Left lung (tissue), 4 donors: ENCODE measurements at regions not wholly inside any gene's neighbourhood (a gene's known extent, or its start where the extent isn't known, plus 50 kb on each side); places are given as distances from the start of the nearest gene placed in this dataset.

Experiments used
- ATAC-seq: fragments of 200-7000 bp; cut with Tn5 transposase; one replicate; pipeline ENCODE4 v1.9.1; 2020; ENCODE audit warnings: moderate library complexity
- DNase-seq, 4 donors: peaks; one replicate each; pipeline ENCODE4 v3.0.0-alpha.2; 2013 to 2020
- H3K27ac ChIP-seq, 2 donors: fragments of 200-600 bp; sonication (generic) in 1 of 2; one replicate each; pipeline versions ENCODE4 v1.5.0 to v1.8.0; 2020 to 2021
- H3K27me3 ChIP-seq, 2 donors: fragments of 200-600 bp; sonication (generic) in 1 of 2; one replicate each; pipeline versions ENCODE4 v1.5.0 to v1.8.0; 2020 to 2021
- H3K36me3 ChIP-seq, 2 donors: fragments of 200-600 bp; sonication (generic) in 1 of 2; one replicate each; pipeline versions ENCODE4 v1.5.0 to v1.8.0; 2020 to 2021
- H3K4me1 ChIP-seq, 2 donors: fragments of 200-600 bp; one replicate each; pipeline ENCODE4 v1.8.0; 2021
- H3K4me3 ChIP-seq, 2 donors: fragments of 200-600 bp; sonication (generic) in 1 of 2; one replicate each; pipeline versions ENCODE4 v1.5.0 to v1.8.0; 2020 to 2021; ENCODE audit warnings: mild to moderate bottlenecking in 1 of 2
- H3K9me3 ChIP-seq, 2 donors: fragments of 200-600 bp; sonication (generic) in 1 of 2; one replicate each; pipeline versions ENCODE4 v1.5.0 to v1.8.0; 2020 to 2021
- intact Hi-C, 2 donors: fragments of 100-400 bp; cut with DNase I; formaldehyde crosslinking; loops; one replicate each; pipeline versions ENCODE4 v1.11.2 to v1.14.2; 2022
- TF ChIP-seq, protein P1 (sequence below), 2 donors: fragments of 200-600 bp; sonication (generic) in 1 of 2; IDR thresholded peaks; one replicate each; pipeline versions ENCODE4 v1.5.0 to v1.8.0; 2021; ENCODE audit warnings: antibody characterized with exemption in 2 of 2
- donor health status: DM: no; HTN: yes; CAD: no.
- donor health status: DM: no; HTN: no; CAD: no.

DNA sequence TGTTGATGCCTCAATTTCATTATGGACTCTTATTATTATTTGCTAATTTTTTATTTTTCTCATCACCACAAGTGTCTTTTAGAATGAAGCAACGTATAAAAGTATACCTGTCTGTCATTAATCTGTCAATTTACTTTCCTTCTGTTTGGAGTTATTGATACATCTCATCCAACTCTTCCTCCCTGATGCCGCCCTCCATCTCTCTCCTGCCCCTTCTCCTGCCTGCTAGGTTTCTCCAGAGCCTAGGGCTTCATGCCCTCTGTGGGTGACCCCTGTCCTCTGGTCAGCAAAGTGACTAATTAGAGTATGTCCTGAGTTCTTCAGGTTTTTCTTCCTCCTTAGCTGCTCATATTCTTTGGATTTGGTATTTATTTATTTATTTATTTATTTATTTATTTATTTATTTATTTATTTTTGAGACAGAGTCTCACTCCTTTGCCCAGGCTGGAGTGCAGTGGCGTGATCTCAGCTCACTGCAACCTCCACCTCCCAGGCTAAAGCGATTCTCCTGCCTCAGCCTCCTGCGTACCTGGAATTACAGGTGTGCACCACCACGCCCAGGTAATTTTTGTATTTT lies 162.5 kb upstream of the MYCN start:
- ATAC-seq (no peak), DNase-seq (no peak)
- peaks cover 0 to 17% of the 10 kb centered on the region in 2 donors for H3K27me3 ChIP-seq
- no peaks in the 10 kb centered on the region for H3K4me1 ChIP-seq
- intact Hi-C loops = no loop called here
- H3K4me3 ChIP-seq = no peak overlapping the region
- TF ChIP-seq, protein P1, sequence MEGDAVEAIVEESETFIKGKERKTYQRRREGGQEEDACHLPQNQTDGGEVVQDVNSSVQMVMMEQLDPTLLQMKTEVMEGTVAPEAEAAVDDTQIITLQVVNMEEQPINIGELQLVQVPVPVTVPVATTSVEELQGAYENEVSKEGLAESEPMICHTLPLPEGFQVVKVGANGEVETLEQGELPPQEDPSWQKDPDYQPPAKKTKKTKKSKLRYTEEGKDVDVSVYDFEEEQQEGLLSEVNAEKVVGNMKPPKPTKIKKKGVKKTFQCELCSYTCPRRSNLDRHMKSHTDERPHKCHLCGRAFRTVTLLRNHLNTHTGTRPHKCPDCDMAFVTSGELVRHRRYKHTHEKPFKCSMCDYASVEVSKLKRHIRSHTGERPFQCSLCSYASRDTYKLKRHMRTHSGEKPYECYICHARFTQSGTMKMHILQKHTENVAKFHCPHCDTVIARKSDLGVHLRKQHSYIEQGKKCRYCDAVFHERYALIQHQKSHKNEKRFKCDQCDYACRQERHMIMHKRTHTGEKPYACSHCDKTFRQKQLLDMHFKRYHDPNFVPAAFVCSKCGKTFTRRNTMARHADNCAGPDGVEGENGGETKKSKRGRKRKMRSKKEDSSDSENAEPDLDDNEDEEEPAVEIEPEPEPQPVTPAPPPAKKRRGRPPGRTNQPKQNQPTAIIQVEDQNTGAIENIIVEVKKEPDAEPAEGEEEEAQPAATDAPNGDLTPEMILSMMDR (IDR thresholded peaks at IDR 0.05) = no peak
- H3K9me3 ChIP-seq = no peaks in the 10 kb centered on the region
- no peaks in the 10 kb centered on the region for H3K36me3 ChIP-seq
- H3K27ac ChIP-seq = no peak overlapping the region

GRCh38 chr2:15778529-15779219 lies 161.7 kb upstream of the MYCN start:
- Histone ChIP-seq H3K4me1 (no peaks in the 10 kb centered on the region), H3K36me3 (no peaks in the 10 kb centered on the region), H3K9me3 (no peaks in the 10 kb centered on the region), H3K27me3 (peaks cover 0 to 21% of the 10 kb centered on the region in 2 donors), H3K4me3 (no peak overlapping the region), H3K27ac (no peak overlapping the region)
- ATAC-seq = no peak
- DNase-seq = no peak
- intact Hi-C loops = no loop called here
- TF ChIP-seq, protein P1 (IDR thresholded peaks at IDR 0.05) = no peak

GRCh38 chr2:15779381-15780041 lies 160.8 kb upstream of the MYCN start:
- TF ChIP-seq, protein P1 (IDR thresholded peaks at IDR 0.05) = no peak
- no peak overlapping the region for H3K27ac ChIP-seq

DNA sequence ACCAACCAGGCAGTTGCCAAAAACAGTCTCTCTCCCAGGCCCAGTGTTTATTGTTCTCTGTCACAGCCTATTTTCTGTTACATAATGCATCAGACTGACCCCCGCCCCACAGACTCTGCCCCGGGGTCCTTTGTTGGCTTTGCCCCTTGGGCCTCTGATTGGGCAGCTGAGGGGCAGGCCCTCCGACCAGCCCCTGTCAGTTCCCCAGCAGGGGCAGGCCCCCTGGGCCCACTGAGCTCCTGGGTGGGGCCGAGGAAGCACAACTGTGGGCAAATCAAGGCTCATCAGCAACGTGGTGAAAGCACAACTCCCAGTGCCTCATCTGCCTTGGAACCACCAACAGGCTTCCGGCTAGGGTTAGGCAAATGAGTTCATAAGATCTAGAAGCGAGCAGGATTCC lies 160.1 kb upstream of the MYCN start:
- TF ChIP-seq, protein P1 (IDR thresholded peaks at IDR 0.05) = no peak
- peaks cover 0 to 37% of the 10 kb centered on the region in 2 donors for H3K27me3 ChIP-seq
- no peaks in the 10 kb centered on the region for H3K36me3 ChIP-seq
- no peaks in the 10 kb centered on the region for H3K4me1 ChIP-seq
- no peak overlapping the region for H3K27ac ChIP-seq
- ATAC-seq (no peak), DNase-seq (no peak)
- H3K9me3 ChIP-seq = no peaks in the 10 kb centered on the region
- H3K4me3 ChIP-seq = no peak overlapping the region
- intact Hi-C loops = no loop called here

More at GRCh38 chr2:15779381-15780041, 160.8 kb upstream of the MYCN start:
- peaks cover 0 to 30% of the 10 kb centered on the region in 2 donors for H3K27me3 ChIP-seq
- DNase-seq = no peak
- no peak for ATAC-seq
- H3K9me3 ChIP-seq = no peaks in the 10 kb centered on the region
- no peak overlapping the region for H3K4me3 ChIP-seq
- no peaks in the 10 kb centered on the region for H3K4me1 ChIP-seq
- intact Hi-C loops = no loop called here
- no peaks in the 10 kb centered on the region for H3K36me3 ChIP-seq

- Histone ChIP-seq H3K9me3 (no peaks in the 10 kb centered on the region), H3K36me3 (no peaks in the 10 kb centered on the region), H3K4me3 (no peak overlapping the region), H3K27me3 (peaks cover 0 to 38% of the 10 kb centered on the region in 2 donors), H3K27ac (no peak overlapping the region), H3K4me1 (no peaks in the 10 kb centered on the region)
- ATAC-seq = no peak
- intact Hi-C loops = no loop called here
- TF ChIP-seq, protein P1 (IDR thresholded peaks at IDR 0.05) = no peak
- no peak for DNase-seq
Measured at GRCh38 chr2:15780912-15781574, 159.3 kb upstream of the MYCN start.
